DND-41 (cell line): ENCODE measurements at regions not wholly inside any gene's neighbourhood (a gene's known extent, or its start where the extent isn't known, plus 50 kb on each side); places are given as distances from the start of the nearest gene placed in this dataset.

Experiments
- ATAC-seq: fragments of 200-7000 bp; cut with Tn5 transposase; 3 replicates; pipeline ENCODE4 v1.9.1; 2021; ENCODE audit warnings: low read depth; ENCODE audit not compliant: insufficient read depth
- DNase-seq: peaks from one replicate; pipeline ENCODE4 v3.0.0-alpha.2; 2020
- H2AFZ ChIP-seq: 2 replicates; pipeline ENCODE4 v1.6.0; 2012; ENCODE audit warnings: low read depth, low read length
- H3K27ac ChIP-seq: 2 replicates; pipeline ENCODE4 v1.5.1; 2012; ENCODE audit warnings: low read length, inconsistent platforms
- H3K27me3 ChIP-seq: fragments of 200-600 bp; sonication (generic); 2 replicates; pipeline ENCODE4 v1.6.0; 2012; ENCODE audit warnings: low read length, mild to moderate bottlenecking, inconsistent platforms; ENCODE audit not compliant: insufficient read depth, poor library complexity
- H3K36me3 ChIP-seq: 2 replicates; pipeline ENCODE4 v1.5.1; 2012; ENCODE audit warnings: low read length, inconsistent platforms; ENCODE audit not compliant: insufficient read depth
- H3K4me1 ChIP-seq: 2 replicates; pipeline ENCODE4 v1.5.1; 2012; ENCODE audit warnings: mild to moderate bottlenecking, low read length; ENCODE audit not compliant: insufficient read depth
- H3K4me2 ChIP-seq: 2 replicates; pipeline ENCODE4 v1.6.0; 2012; ENCODE audit warnings: mild to moderate bottlenecking, moderate library complexity, low read length, inconsistent platforms; ENCODE audit not compliant: insufficient read depth
- H3K4me3 ChIP-seq, 2 experiments: fragments of 200-600 bp in 1 of 2; shearing (Covaris generic) in 1 of 2; 2 replicates each; pipeline ENCODE4 v1.5.1; 2012 to 2016; ENCODE audit warnings: inconsistent platforms in 2 of 2, low read length in 2 of 2, mild to moderate bottlenecking in 2 of 2, low read depth in 1 of 2, moderate library complexity in 1 of 2
- H3K79me2 ChIP-seq: 2 replicates; pipeline ENCODE4 v1.6.0; 2012; ENCODE audit warnings: low read length, inconsistent platforms; ENCODE audit not compliant: insufficient read depth
- H3K9ac ChIP-seq: 2 replicates; pipeline ENCODE4 v1.6.0; 2012; ENCODE audit warnings: low read depth, mild to moderate bottlenecking, inconsistent platforms, low read length, moderate library complexity
- H3K9me3 ChIP-seq: 2 replicates; pipeline ENCODE4 v1.5.1; 2012; ENCODE audit warnings: low read length, moderate library complexity, mild to moderate bottlenecking, inconsistent platforms; ENCODE audit not compliant: insufficient read depth, severe bottlenecking
- H4K20me1 ChIP-seq: 2 replicates; pipeline ENCODE4 v1.6.0; 2012; ENCODE audit warnings: low read length; ENCODE audit not compliant: insufficient read depth
- EZH2 ChIP-seq: IDR thresholded peaks from 3 replicates; pipeline ENCODE4 v1.6.1; 2012; ENCODE audit warnings: borderline replicate concordance, low read depth, mild to moderate bottlenecking, moderate library complexity, low read length, inconsistent platforms; ENCODE audit not compliant: severe bottlenecking
- TF ChIP-seq, protein P1 (sequence below): IDR thresholded peaks from 2 replicates; pipeline ENCODE4 v1.5.1; 2012; ENCODE audit warnings: borderline replicate concordance, low read length, moderate library complexity, mild to moderate bottlenecking; ENCODE audit not compliant: poor library complexity, severe bottlenecking; ENCODE audit errors: extremely low read depth

DNA sequence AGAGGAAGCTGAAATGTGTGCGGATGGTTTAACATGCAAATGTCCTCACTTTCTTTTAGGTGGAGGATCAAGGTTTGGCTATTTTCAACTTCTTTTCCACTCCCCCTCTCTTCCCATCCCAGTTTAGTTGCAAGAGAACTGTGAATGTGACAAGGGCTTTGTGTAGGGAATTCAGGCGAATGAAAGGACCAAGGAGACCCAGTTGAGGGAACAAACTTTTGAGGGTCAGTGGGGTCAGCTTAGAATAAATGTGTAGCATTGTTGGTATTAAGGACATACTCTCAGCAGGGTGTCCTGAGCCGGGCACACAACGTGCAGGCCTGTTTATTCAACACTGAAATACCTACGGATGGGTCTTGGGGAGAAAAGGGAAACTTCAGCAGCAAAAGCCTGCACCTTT, 346.0 kb downstream of the PMP22 start:
- H3K4me2 ChIP-seq = no peak overlapping the region
- H3K4me3 ChIP-seq = no peak overlapping the region
- no peaks in the 10 kb centered on the region for H4K20me1 ChIP-seq
- no peak overlapping the region for H3K9ac ChIP-seq
- H3K4me1 ChIP-seq = no peaks in the 10 kb centered on the region
- no peak overlapping the region for H3K27ac ChIP-seq
- DNase-seq (no peak), ATAC-seq (no peak)
- TF ChIP-seq, protein P1, sequence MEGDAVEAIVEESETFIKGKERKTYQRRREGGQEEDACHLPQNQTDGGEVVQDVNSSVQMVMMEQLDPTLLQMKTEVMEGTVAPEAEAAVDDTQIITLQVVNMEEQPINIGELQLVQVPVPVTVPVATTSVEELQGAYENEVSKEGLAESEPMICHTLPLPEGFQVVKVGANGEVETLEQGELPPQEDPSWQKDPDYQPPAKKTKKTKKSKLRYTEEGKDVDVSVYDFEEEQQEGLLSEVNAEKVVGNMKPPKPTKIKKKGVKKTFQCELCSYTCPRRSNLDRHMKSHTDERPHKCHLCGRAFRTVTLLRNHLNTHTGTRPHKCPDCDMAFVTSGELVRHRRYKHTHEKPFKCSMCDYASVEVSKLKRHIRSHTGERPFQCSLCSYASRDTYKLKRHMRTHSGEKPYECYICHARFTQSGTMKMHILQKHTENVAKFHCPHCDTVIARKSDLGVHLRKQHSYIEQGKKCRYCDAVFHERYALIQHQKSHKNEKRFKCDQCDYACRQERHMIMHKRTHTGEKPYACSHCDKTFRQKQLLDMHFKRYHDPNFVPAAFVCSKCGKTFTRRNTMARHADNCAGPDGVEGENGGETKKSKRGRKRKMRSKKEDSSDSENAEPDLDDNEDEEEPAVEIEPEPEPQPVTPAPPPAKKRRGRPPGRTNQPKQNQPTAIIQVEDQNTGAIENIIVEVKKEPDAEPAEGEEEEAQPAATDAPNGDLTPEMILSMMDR = no peak
- TF ChIP-seq EZH2 = no peak
- H3K9me3 ChIP-seq = peaks cover 7% of the 10 kb centered on the region
- H3K36me3 ChIP-seq = no peaks in the 10 kb centered on the region
- H3K27me3 ChIP-seq = no peaks in the 10 kb centered on the region
- no peaks in the 10 kb centered on the region for H3K79me2 ChIP-seq
- H2AFZ ChIP-seq = no peak overlapping the region

GRCh38 chr17:14918540-14918939, 346.6 kb downstream of the PMP22 start:
- H2AFZ ChIP-seq = no peak overlapping the region
- H3K4me1 ChIP-seq = no peaks in the 10 kb centered on the region
- no peaks in the 10 kb centered on the region for H3K79me2 ChIP-seq
- H3K27ac ChIP-seq = no peak overlapping the region
- no peaks in the 10 kb centered on the region for H3K27me3 ChIP-seq
- TF ChIP-seq, protein P1 = no peak
- no peak for TF ChIP-seq EZH2
- ATAC-seq (no peak), DNase-seq (no peak)
- no peak overlapping the region for H3K4me2 ChIP-seq
- no peak overlapping the region for H3K4me3 ChIP-seq
- H3K9me3 ChIP-seq = peaks cover 7% of the 10 kb centered on the region
- no peaks in the 10 kb centered on the region for H3K36me3 ChIP-seq
- no peak overlapping the region for H3K9ac ChIP-seq
- no peaks in the 10 kb centered on the region for H4K20me1 ChIP-seq

- Histone ChIP-seq H3K4me1 (peaks cover 13% of the 10 kb centered on the region), H3K79me2 (no peaks in the 10 kb centered on the region), H3K9ac (no peak overlapping the region), H3K9me3 (no peaks in the 10 kb centered on the region), H3K4me3 (no peak overlapping the region), H3K36me3 (no peaks in the 10 kb centered on the region), H3K27ac (no peak overlapping the region), H3K27me3 (no peaks in the 10 kb centered on the region), H3K4me2 (no peak overlapping the region), H4K20me1 (no peaks in the 10 kb centered on the region), H2AFZ (no peak overlapping the region)
- DNase-seq (no peak), ATAC-seq (no peak)
- no peak for TF ChIP-seq EZH2
- TF ChIP-seq, protein P1 = no peak
Measured at GRCh38 chr17:14910916-14911315, 354.2 kb downstream of the PMP22 start.

GRCh38 chr17:14904386-14904785, 360.7 kb downstream of the PMP22 start:
- H3K79me2 ChIP-seq = no peaks in the 10 kb centered on the region
- TF ChIP-seq, protein P1 = no peak
- no peak overlapping the region for H3K4me2 ChIP-seq
- H3K27ac ChIP-seq = no peak overlapping the region
- ATAC-seq (no peak), DNase-seq (no peak)
- no peaks in the 10 kb centered on the region for H4K20me1 ChIP-seq
- H3K27me3 ChIP-seq = no peaks in the 10 kb centered on the region
- H3K36me3 ChIP-seq = no peaks in the 10 kb centered on the region
- H3K4me1 ChIP-seq = no peaks in the 10 kb centered on the region
- H3K9me3 ChIP-seq = no peaks in the 10 kb centered on the region
- H3K4me3 ChIP-seq = no peak overlapping the region
- H3K9ac ChIP-seq = no peak overlapping the region
- no peak overlapping the region for H2AFZ ChIP-seq
